IMR-90 (cell line): ENCODE measurements at regions not wholly inside any gene's neighbourhood (a gene's known extent, or its start where the extent isn't known, plus 50 kb on each side); places are given as distances from the start of the nearest gene placed in this dataset.

ENCODE experiments used
- ATAC-seq: fragments of 200-7000 bp; cut with Tn5 transposase; 2 replicates; pipeline ENCODE4 v1.9.1; 2020; ENCODE audit warnings: low read depth, mild to moderate bottlenecking, moderate library complexity
- BruUV-seq: library from RNA; stranded (reverse); fragments of 400-500 nt; replicated peaks from 2 replicates; lab custom pipeline; 2021; lab: Mats Ljungman, UMichigan
- CTCF ChIA-PET: fragments of 300-600 bp; formaldehyde crosslinking; extraction: SDS; loops from one replicate; lab custom pipeline; 2021; ENCODE audit warnings: antibody characterized with exemption; lab: Yijun Ruan, JAX
- POLR2A ChIA-PET: fragments of 300-600 bp; sonication (Branson Sonifier 250); formaldehyde crosslinking; loops from one replicate; lab custom pipeline; 2022; ENCODE audit warnings: antibody characterized with exemption; ENCODE audit not compliant: unreplicated experiment; lab: Charles Lee
- DNase-seq: peaks from one replicate; pipeline ENCODE4 v3.0.0; 2013
- H2AFZ ChIP-seq: replicated peaks from 2 replicates; pipeline ENCODE3; 2013; ENCODE audit warnings: low read length, mild to moderate bottlenecking; ENCODE audit not compliant: poor library complexity
- H2AK5ac ChIP-seq: 2 replicates; pipeline ENCODE4 v1.6.1; 2013; ENCODE audit warnings: low read depth, low read length, inconsistent platforms
- H2AK9ac ChIP-seq: replicated peaks from 2 replicates; pipeline ENCODE3; 2013; ENCODE audit warnings: mild to moderate bottlenecking, low read depth, low read length, moderate library complexity; ENCODE audit not compliant: poor library complexity
- H2BK120ac ChIP-seq: 2 replicates; pipeline ENCODE4 v1.6.1; 2013; ENCODE audit warnings: low read depth, low read length, inconsistent platforms
- H2BK15ac ChIP-seq: 3 replicates; pipeline ENCODE4 v1.6.1; 2013; ENCODE audit warnings: low read depth, low read length, inconsistent platforms
- H2BK20ac ChIP-seq: 2 replicates; pipeline ENCODE4 v1.6.1; 2013; ENCODE audit warnings: low read depth, mild to moderate bottlenecking, inconsistent platforms, low read length, moderate library complexity
- H2BK5ac ChIP-seq: 2 replicates; pipeline ENCODE4 v1.6.1; 2013; ENCODE audit warnings: mild to moderate bottlenecking, low read depth, low read length, inconsistent platforms; ENCODE audit not compliant: poor library complexity, severe bottlenecking
- H3K14ac ChIP-seq: replicated peaks from 2 replicates; pipeline ENCODE4 v1.6.1; 2013; ENCODE audit warnings: low read depth, low read length, inconsistent platforms
- H3K18ac ChIP-seq: 2 replicates; pipeline ENCODE4 v1.6.1; 2013; ENCODE audit warnings: low read depth, low read length, control low read depth
- H3K23ac ChIP-seq: 2 replicates; pipeline ENCODE4 v1.6.1; 2013; ENCODE audit warnings: low read depth, low read length, inconsistent platforms
- H3K27ac ChIP-seq: 2 replicates; pipeline ENCODE4 v1.5.1; 2013; ENCODE audit warnings: mild to moderate bottlenecking, control low read depth, low read length; ENCODE audit not compliant: insufficient read depth
- H3K27me3 ChIP-seq: 2 replicates; pipeline ENCODE4 v1.6.1; 2013; ENCODE audit warnings: low read length; ENCODE audit not compliant: control insufficient read depth, insufficient read depth
- H3K36me3 ChIP-seq: 2 replicates; pipeline ENCODE4 v1.6.1; 2013; ENCODE audit warnings: low read length, mixed read lengths; ENCODE audit not compliant: control insufficient read depth, insufficient read depth
- H3K4ac ChIP-seq: 2 replicates; pipeline ENCODE4 v1.6.1; 2013; ENCODE audit warnings: low read depth, low read length, inconsistent platforms
- H3K4me1 ChIP-seq: 2 replicates; pipeline ENCODE4 v1.6.1; 2013; ENCODE audit warnings: low read length, mixed read lengths; ENCODE audit not compliant: control insufficient read depth, insufficient read depth
- H3K4me2 ChIP-seq: 2 replicates; pipeline ENCODE4 v1.6.1; 2013; ENCODE audit warnings: low read depth, mild to moderate bottlenecking, control low read depth, low read length, moderate library complexity
- H3K4me3 ChIP-seq: 2 replicates; pipeline ENCODE4 v1.5.1; 2013; ENCODE audit warnings: low read depth, mild to moderate bottlenecking, control low read depth, low read length, moderate library complexity; ENCODE audit not compliant: insufficient read depth
- H3K56ac ChIP-seq: 2 replicates; pipeline ENCODE4 v1.6.1; 2013; ENCODE audit warnings: low read length, inconsistent platforms; ENCODE audit not compliant: insufficient read depth; ENCODE audit errors: extremely low read depth
- H3K79me1 ChIP-seq, 2 experiments: 2 replicates each; pipeline ENCODE4 v1.6.1; 2013; ENCODE audit warnings: low read length in 2 of 2, inconsistent platforms in 1 of 2, low read depth in 1 of 2
- H3K9ac ChIP-seq: 2 replicates; pipeline ENCODE4 v1.6.1; 2013; ENCODE audit warnings: low read depth, low read length, control low read depth
- H3K9me1 ChIP-seq: 2 replicates; pipeline ENCODE4 v1.6.1; 2013; ENCODE audit warnings: low read length, inconsistent platforms; ENCODE audit not compliant: insufficient read depth
- H3K9me3 ChIP-seq: 2 replicates; pipeline ENCODE4 v1.6.1; 2013; ENCODE audit warnings: low read length; ENCODE audit not compliant: control insufficient read depth, insufficient read depth
- H4K20me1 ChIP-seq: 2 replicates; pipeline ENCODE4 v1.6.1; 2013; ENCODE audit warnings: low read length, inconsistent platforms; ENCODE audit not compliant: insufficient read depth
- H4K5ac ChIP-seq: 2 replicates; pipeline ENCODE4 v1.6.1; 2013; ENCODE audit warnings: mild to moderate bottlenecking, low read depth, low read length, control low read depth
- H4K8ac ChIP-seq, 2 experiments: 2 replicates each; pipeline ENCODE4 v1.6.1; 2013; ENCODE audit warnings: low read depth in 2 of 2, low read length in 2 of 2, control low read depth in 1 of 2, inconsistent platforms in 1 of 2
- H4K91ac ChIP-seq: 2 replicates; pipeline ENCODE4 v1.6.1; 2013; ENCODE audit warnings: low read depth, low read length, inconsistent platforms; ENCODE audit not compliant: insufficient read depth
- BHLHE40 ChIP-seq: fragments of 150-350 bp; IDR thresholded peaks from 2 replicates; pipeline ENCODE4 v1.6.1; 2016; ENCODE audit warnings: mild to moderate bottlenecking, low read depth, low read length
- CEBPB ChIP-seq: IDR thresholded peaks from 2 replicates; pipeline ENCODE4 v1.6.1; 2012; ENCODE audit warnings: low read depth, low read length, improper control_type of control experiment
- CHD1 ChIP-seq: IDR thresholded peaks from 2 replicates; pipeline ENCODE4 v1.6.1; 2012; ENCODE audit warnings: low read depth, low read length, improper control_type of control experiment
- ELK1 ChIP-seq: fragments of 150-350 bp; IDR thresholded peaks from 2 replicates; pipeline ENCODE4 v1.6.1; 2016; ENCODE audit warnings: low read depth, mild to moderate bottlenecking, low read length, moderate library complexity, borderline replicate concordance
- FOS ChIP-seq: fragments of 150-350 bp; IDR thresholded peaks from 2 replicates; pipeline ENCODE4 v1.6.1; 2016; ENCODE audit warnings: low read depth, low read length
- MAFK ChIP-seq: IDR thresholded peaks from 2 replicates; pipeline ENCODE4 v1.6.1; 2012; ENCODE audit warnings: low read depth, low read length, improper control_type of control experiment
- MAZ ChIP-seq: IDR thresholded peaks from 2 replicates; pipeline ENCODE4 v1.6.1; 2012; ENCODE audit warnings: low read depth, mild to moderate bottlenecking, low read length, improper control_type of control experiment, moderate library complexity, borderline replicate concordance
- MXI1 ChIP-seq: IDR thresholded peaks from 2 replicates; pipeline ENCODE4 v1.6.1; 2012; ENCODE audit warnings: low read depth, mild to moderate bottlenecking, low read length, moderate library complexity, borderline replicate concordance
- POLR2A ChIP-seq: IDR thresholded peaks from 2 replicates; pipeline ENCODE4 v1.6.1; 2012; ENCODE audit warnings: mild to moderate bottlenecking, low read depth, low read length
- RAD21 ChIP-seq: IDR thresholded peaks from 2 replicates; pipeline ENCODE4 v1.6.1; 2012; ENCODE audit warnings: low read length, improper control_type of control experiment
- RFX5 ChIP-seq: IDR thresholded peaks from 2 replicates; pipeline ENCODE4 v1.8.0; 2012; ENCODE audit warnings: low read depth, mild to moderate bottlenecking, low read length, moderate library complexity
- SMC3 ChIP-seq: fragments of 150-350 bp; IDR thresholded peaks from 2 replicates; pipeline ENCODE4 v1.6.1; 2016; ENCODE audit warnings: low read depth, mild to moderate bottlenecking, antibody characterized with exemption, low read length, moderate library complexity
- WGBS, 2 experiments: methylation state at CpG; one replicate each; pipeline versions ENCODE4 v1.1.5 to v1.1.7; 2013; ENCODE audit warnings: missing lambda C conversion rate in 2 of 2; ENCODE audit not compliant: insufficient read length in 1 of 2; ENCODE audit errors: extremely low coverage in 2 of 2; 5-methylcytosine and 5-hydroxymethylcytosine counted together
- dilution Hi-C: fragments of 300-500 bp; cut with HindIII; formaldehyde crosslinking; loops from one replicate; pipeline ENCODE4 v1.14.3; 2018; ENCODE audit warnings: low sequenced_read_pairs; ENCODE audit not compliant: unreplicated experiment
- in situ Hi-C: fragments of 300-500 bp; cut with MboI; formaldehyde crosslinking; loops from 3 replicates; pipeline ENCODE4 v1.14.3; 2019; ENCODE audit warnings: low sequenced_read_pairs, inconsistent platforms, mixed read lengths
- intact Hi-C: fragments of 100-400 bp; cut with micrococcal nuclease; formaldehyde crosslinking; loops from 2 replicates; pipeline ENCODE4 v1.10.0; 2022
- TF ChIP-seq, protein P1 (sequence below): fragments of 150-350 bp; IDR thresholded peaks from 2 replicates; pipeline ENCODE4 v1.6.1; 2017; ENCODE audit warnings: mild to moderate bottlenecking, antibody characterized with exemption, low read length, low read depth
- TF ChIP-seq, protein P2 (sequence below): conservative IDR thresholded peaks from 2 replicates; pipeline ENCODE4 v1.5.1; 2012; ENCODE audit warnings: mild to moderate bottlenecking, low read depth, low read length, improper control_type of control experiment

DNA sequence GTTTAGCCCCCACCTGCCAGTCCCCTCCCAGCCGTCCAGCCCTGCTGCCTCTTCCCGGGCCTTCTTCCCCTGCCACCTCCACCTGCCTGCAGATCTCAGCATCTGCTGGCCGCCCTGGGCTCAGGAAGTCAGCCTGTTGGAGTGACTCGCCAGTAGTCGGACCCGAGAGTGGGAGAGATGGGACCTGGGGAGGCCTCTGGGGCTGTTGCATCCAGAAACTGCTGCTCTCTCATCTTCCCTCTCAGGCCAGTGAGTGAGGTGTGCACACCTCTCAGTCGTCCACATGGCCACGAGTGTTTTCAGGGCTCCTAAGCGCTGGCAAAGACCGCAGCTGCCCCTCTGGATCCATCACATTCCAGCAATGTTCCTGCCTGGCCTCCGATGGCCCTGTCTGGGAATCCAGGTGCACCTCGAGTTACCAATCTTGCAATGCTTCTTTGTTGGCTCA lies 151.8 kb upstream of the SOX1 start:
- Histone ChIP-seq H3K23ac (no peak overlapping the region), H3K79me1 (no peaks in the 10 kb centered on the region), H4K8ac (no peak overlapping the region), H3K36me3 (no peaks in the 10 kb centered on the region), H3K18ac (no peak overlapping the region), H2AK9ac (no peak overlapping the region), H3K9ac (no peak overlapping the region), H3K4me2 (no peak overlapping the region), H2BK20ac (no peak overlapping the region), H2AK5ac (no peak overlapping the region), H3K56ac (no peak overlapping the region), H2AFZ (no peak overlapping the region), H3K9me1 (no peaks in the 10 kb centered on the region), H3K9me3 (peaks cover 62% of the 10 kb centered on the region), H2BK15ac (no peak overlapping the region), H3K4me3 (no peak overlapping the region), H4K91ac (no peak overlapping the region), H3K27me3 (no peaks in the 10 kb centered on the region), H4K5ac (no peak overlapping the region), H2BK5ac (no peak overlapping the region), H3K4me1 (no peaks in the 10 kb centered on the region), H3K14ac (no peak overlapping the region), H3K27ac (no peak overlapping the region), H4K20me1 (no peaks in the 10 kb centered on the region), H2BK120ac (no peak overlapping the region), H3K4ac (no peak overlapping the region)
- no TSS peak for BruUV-seq
- TF ChIP-seq, protein P1, sequence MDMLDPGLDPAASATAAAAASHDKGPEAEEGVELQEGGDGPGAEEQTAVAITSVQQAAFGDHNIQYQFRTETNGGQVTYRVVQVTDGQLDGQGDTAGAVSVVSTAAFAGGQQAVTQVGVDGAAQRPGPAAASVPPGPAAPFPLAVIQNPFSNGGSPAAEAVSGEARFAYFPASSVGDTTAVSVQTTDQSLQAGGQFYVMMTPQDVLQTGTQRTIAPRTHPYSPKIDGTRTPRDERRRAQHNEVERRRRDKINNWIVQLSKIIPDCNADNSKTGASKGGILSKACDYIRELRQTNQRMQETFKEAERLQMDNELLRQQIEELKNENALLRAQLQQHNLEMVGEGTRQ = no peak
- TF ChIP-seq RFX5 (no peak), CHD1 (no peak), BHLHE40 (no peak), RAD21 (no peak), CEBPB (no peak), MAZ (no peak), MXI1 (no peak), SMC3 (no peak), MAFK (no peak), POLR2A (no peak), ELK1 (no peak), FOS (no peak)
- TF ChIP-seq, protein P2, sequence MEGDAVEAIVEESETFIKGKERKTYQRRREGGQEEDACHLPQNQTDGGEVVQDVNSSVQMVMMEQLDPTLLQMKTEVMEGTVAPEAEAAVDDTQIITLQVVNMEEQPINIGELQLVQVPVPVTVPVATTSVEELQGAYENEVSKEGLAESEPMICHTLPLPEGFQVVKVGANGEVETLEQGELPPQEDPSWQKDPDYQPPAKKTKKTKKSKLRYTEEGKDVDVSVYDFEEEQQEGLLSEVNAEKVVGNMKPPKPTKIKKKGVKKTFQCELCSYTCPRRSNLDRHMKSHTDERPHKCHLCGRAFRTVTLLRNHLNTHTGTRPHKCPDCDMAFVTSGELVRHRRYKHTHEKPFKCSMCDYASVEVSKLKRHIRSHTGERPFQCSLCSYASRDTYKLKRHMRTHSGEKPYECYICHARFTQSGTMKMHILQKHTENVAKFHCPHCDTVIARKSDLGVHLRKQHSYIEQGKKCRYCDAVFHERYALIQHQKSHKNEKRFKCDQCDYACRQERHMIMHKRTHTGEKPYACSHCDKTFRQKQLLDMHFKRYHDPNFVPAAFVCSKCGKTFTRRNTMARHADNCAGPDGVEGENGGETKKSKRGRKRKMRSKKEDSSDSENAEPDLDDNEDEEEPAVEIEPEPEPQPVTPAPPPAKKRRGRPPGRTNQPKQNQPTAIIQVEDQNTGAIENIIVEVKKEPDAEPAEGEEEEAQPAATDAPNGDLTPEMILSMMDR = no peak
- 35% methylated on average over 2 of the region's 12 CpGs; no CpG with 5 or more reads in 1 of the 2 experiments for WGBS, 2 experiments
- CTCF ChIA-PET = no interaction called here
- DNase-seq (no peak), ATAC-seq (no peak)
- intact Hi-C loops = no loop called here
- dilution Hi-C loops = no loop called here
- in situ Hi-C loops = no loop called here
- POLR2A ChIA-PET = no interaction called here
